ENCODE measurements at regions not wholly inside any gene's neighbourhood (a gene's known extent, or its start where the extent isn't known, plus 50 kb on each side); places are given as distances from the start of the nearest gene placed in this dataset.
"Not testable (repeated sequence)": the region's sequence is repeated elsewhere in the genome, so short reads cannot be mapped to it uniquely, and the experiment has no call there.

- DNase-seq (ENCODE audit: low read depth): no peak
Measured at GRCh38 chr11:122604621-122605020, 50.9 kb upstream of the UBASH3B start.

- no peak for DNase-seq (ENCODE audit: low read depth)
Measured at GRCh38 chr11:122601141-122602125, 54.1 kb upstream of the UBASH3B start.

GRCh38 chr11:122600290-122600689, 55.2 kb upstream of the UBASH3B start:
- DNase-seq (ENCODE audit: low read depth): no peak

- no peak for DNase-seq (ENCODE audit: low read depth)
Measured at GRCh38 chr11:122599434-122599833, 56.1 kb upstream of the UBASH3B start.

- DNase-seq (ENCODE audit: low read depth): no peak
Measured at GRCh38 chr11:122598971-122599370, 56.6 kb upstream of the UBASH3B start.

- no peak for DNase-seq (ENCODE audit: low read depth)
Measured at GRCh38 chr11:122597511-122597910, 58.0 kb upstream of the UBASH3B start.

GRCh38 chr11:122594986-122595645, 60.4 kb upstream of the UBASH3B start:
- no peak for DNase-seq (ENCODE audit: low read depth)

- no peak for DNase-seq (ENCODE audit: low read depth)
Measured at GRCh38 chr11:122593473-122594420, 61.8 kb upstream of the UBASH3B start.

GRCh38 chr11:122592641-122593040, 62.9 kb upstream of the UBASH3B start:
- no peak for DNase-seq (ENCODE audit: low read depth)

- no peak for DNase-seq (ENCODE audit: low read depth)
Measured at GRCh38 chr11:122584670-122585069, 70.9 kb upstream of the UBASH3B start.

- not testable (repeated sequence) for DNase-seq (ENCODE audit: low read depth)
Measured at GRCh38 chr11:122580071-122580470, 75.5 kb upstream of the UBASH3B start.

GRCh38 chr11:122578171-122578825, 77.2 kb upstream of the UBASH3B start:
- DNase-seq (ENCODE audit: low read depth): no peak

- no peak for DNase-seq (ENCODE audit: low read depth)
Measured at GRCh38 chr11:122572592-122572991, 82.9 kb upstream of the UBASH3B start.

- no peak for DNase-seq (ENCODE audit: low read depth)
Measured at GRCh38 chr11:122563761-122564160, 91.8 kb upstream of the UBASH3B start.

GRCh38 chr11:122559734-122560382, 95.7 kb upstream of the UBASH3B start:
- no peak for DNase-seq (ENCODE audit: low read depth)

GRCh38 chr11:122559218-122559617, 96.3 kb upstream of the UBASH3B start:
- DNase-seq (ENCODE audit: low read depth): not testable (repeated sequence)

- not testable (repeated sequence) for DNase-seq (ENCODE audit: low read depth)
Measured at GRCh38 chr11:122557163-122557562, 98.4 kb upstream of the UBASH3B start.

GRCh38 chr11:122556605-122557004, 98.9 kb upstream of the UBASH3B start:
- DNase-seq (ENCODE audit: low read depth): no peak

GRCh38 chr11:122538060-122538459, 117.5 kb upstream of the UBASH3B start:
- no peak for DNase-seq (ENCODE audit: low read depth)

- DNase-seq (ENCODE audit: low read depth): no peak
Measured at GRCh38 chr11:122524898-122525297, 130.6 kb upstream of the UBASH3B start.

All from T-helper 22 cell (primary cell).